Activated naive CD4-positive, alpha-beta T cell treated with anti-CD3 and anti-CD28 coated beads, Interleukin-2, amount 10 ng/mL, durations not matched to agents 7 days and 5 days (primary cell): ENCODE measurements at regions not wholly inside any gene's neighbourhood (a gene's known extent, or its start where the extent isn't known, plus 50 kb on each side); places are given as distances from the start of the nearest gene placed in this dataset.
"Not testable (repeated sequence)": the region's sequence is repeated elsewhere in the genome, so short reads cannot be mapped to it uniquely, and the experiment has no call there.

Source experiments
- CTCF ChIA-PET: fragments of 350-600 bp; sonication (Branson Sonifier 250); formaldehyde crosslinking; loops from one replicate; lab custom pipeline; 2021; ENCODE audit warnings: antibody characterized with exemption; lab: Charles Lee
- DNase-seq: peaks from one replicate; pipeline ENCODE4 v3.0.0-alpha.2; 2020
- H3K27ac Mint-ChIP-seq: one replicate; pipeline ENCODE4 v1.8.0; 2021; ENCODE audit warnings: mild to moderate bottlenecking, moderate library complexity, mixed read lengths
- H3K27me3 Mint-ChIP-seq: one replicate; pipeline ENCODE4 v1.8.0; 2021; ENCODE audit warnings: mild to moderate bottlenecking, mixed read lengths
- H3K36me3 Mint-ChIP-seq: one replicate; pipeline ENCODE4 v1.8.0; 2021; ENCODE audit warnings: mixed read lengths
- H3K4me1 Mint-ChIP-seq: one replicate; pipeline ENCODE4 v1.8.0; 2021; ENCODE audit warnings: mixed read lengths
- H3K4me3 Mint-ChIP-seq: one replicate; pipeline ENCODE4 v1.8.0; 2021; ENCODE audit warnings: mild to moderate bottlenecking, moderate library complexity, mixed read lengths
- H3K9me3 Mint-ChIP-seq: one replicate; pipeline ENCODE4 v1.8.0; 2021; ENCODE audit warnings: mixed read lengths

DNA sequence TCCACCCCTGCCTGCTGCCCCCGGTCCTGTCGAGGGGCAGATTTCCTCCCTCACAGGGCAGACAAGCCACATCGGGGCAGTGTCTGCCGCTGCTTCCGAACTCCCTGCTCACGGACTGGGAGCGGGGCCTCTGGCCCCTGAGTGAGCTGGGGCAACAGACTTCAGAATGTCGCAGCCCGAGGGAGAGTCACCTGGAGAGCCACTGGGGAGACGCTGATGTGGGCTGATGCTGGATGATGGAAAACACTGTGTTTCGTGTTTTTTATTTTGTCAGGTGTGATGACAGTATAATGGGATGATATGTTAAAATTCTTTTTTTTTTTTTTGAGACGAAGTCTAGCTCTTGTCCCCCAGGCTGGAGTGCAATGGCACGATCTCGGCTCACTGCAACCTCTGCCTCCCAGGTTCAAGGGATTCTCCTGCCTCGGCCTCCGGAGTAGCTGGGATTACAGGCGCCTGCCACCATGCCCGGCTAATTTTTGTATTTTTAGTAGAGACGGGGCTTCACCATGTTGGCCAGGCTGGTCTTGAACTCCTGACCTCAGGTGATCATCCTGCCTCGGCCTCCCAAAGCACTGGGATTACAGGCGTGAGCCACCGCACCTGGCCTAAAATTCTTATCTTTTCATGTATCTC lies 52.1 kb upstream of the SEPTIN5 start:
- H3K27ac Mint-ChIP-seq, CTCF ChIA-PET, DNase-seq: not testable (repeated sequence)

DNA sequence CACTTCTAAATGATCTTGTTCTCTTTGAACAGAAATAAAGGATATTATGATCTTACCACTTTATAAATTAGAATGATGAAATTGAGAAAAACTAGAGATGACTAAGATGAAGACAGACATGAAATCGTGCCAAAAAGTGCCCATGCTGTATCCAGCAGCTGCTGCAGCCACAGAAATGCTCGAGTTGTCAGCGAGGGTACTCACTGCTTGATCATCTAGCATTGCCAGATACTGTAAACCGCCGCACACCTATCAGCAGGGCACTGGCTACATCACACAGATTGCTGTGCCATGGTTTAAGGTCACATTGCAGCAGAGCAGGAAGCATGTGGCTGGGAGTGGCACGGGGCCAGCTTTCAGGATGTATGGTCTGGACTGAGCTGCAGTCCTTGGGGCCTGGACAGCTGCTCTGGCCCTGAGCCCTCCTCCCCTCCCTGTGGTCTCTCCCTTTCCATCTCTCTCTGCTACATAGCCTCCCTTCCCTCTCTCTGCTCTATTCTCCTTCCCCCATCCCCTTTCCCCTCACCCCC lies 51.0 kb upstream of the SEPTIN5 start:
- H3K36me3 Mint-ChIP-seq: no peaks in the 10 kb centered on the region
- CTCF ChIA-PET: no interaction called here
- no peak overlapping the region for H3K4me3 Mint-ChIP-seq
- no peaks in the 10 kb centered on the region for H3K9me3 Mint-ChIP-seq
- H3K27me3 Mint-ChIP-seq: peaks cover 16% of the 10 kb centered on the region
- no peak overlapping the region for H3K27ac Mint-ChIP-seq
- DNase-seq: no peak
- no peaks in the 10 kb centered on the region for H3K4me1 Mint-ChIP-seq

More for the DNA sequence above, 52.1 kb upstream of the SEPTIN5 start:
- peaks cover 16% of the 10 kb centered on the region for H3K27me3 Mint-ChIP-seq
- H3K36me3 Mint-ChIP-seq, H3K4me1 Mint-ChIP-seq, H3K9me3 Mint-ChIP-seq, H3K4me3 Mint-ChIP-seq: not testable (repeated sequence)

DNA sequence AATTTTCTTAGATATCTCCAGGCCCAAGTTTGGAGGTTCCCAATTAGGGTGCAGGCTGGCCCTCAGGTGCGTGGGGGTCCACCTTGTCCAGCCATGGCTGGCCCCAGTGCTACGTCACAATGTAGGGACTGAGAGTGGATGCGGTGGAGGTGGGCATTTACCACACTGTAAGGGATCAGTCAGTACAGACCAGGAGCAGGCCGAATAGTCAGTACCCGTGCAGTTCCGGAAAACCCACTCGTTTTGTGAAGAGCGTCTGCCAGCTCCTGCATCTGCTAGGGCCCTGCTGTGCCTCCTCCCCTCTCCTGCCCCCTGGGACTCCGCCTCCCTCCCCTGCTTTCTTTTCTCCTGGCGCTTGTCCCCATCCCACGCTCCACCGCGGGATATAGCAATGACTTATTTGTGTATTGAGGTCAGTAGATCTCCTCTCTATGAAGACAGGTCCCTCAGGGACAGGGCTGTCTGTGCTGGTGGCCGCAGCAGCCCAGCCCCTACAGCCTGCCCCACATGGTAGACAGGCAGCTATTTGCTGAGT lies 50.4 kb upstream of the SEPTIN5 start:
- Mint-ChIP-seq H3K9me3 (no peaks in the 10 kb centered on the region), H3K27me3 (peaks cover 16% of the 10 kb centered on the region), H3K36me3 (no peaks in the 10 kb centered on the region), H3K27ac (no peak overlapping the region), H3K4me3 (no peak overlapping the region), H3K4me1 (no peaks in the 10 kb centered on the region)
- CTCF ChIA-PET: no interaction called here
- no peak for DNase-seq

DNA sequence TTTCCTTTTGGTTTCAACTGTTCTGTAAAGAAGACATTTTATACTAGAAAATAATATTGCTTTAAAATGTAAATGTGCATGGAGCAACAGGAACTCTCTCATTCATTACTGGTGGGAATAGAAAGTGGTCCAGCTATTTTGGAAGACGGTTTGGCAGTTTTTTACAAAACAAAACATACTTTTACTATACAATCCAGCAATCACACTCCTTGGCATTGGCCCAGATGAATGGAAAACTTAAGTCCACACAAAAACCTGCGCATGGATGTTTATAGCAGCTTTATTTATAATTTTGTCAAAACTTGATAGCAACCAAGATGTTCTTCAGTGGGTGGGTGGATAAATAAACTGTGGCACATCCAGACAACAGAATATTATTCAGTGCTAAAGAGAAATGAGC lies 49.9 kb upstream of the SEPTIN5 start:
- no peaks in the 10 kb centered on the region for H3K36me3 Mint-ChIP-seq
- no peak overlapping the region for H3K27ac Mint-ChIP-seq
- H3K9me3 Mint-ChIP-seq: no peaks in the 10 kb centered on the region
- H3K4me1 Mint-ChIP-seq: no peaks in the 10 kb centered on the region
- H3K27me3 Mint-ChIP-seq: peaks cover 16% of the 10 kb centered on the region
- no peak for DNase-seq
- H3K4me3 Mint-ChIP-seq: no peak overlapping the region
- CTCF ChIA-PET: no interaction called here
